HCT116 (cell line): ENCODE measurements at regions not wholly inside any gene's neighbourhood (a gene's known extent, or its start where the extent isn't known, plus 50 kb on each side); places are given as distances from the start of the nearest gene placed in this dataset.

Experiments used
- ATAC-seq: fragments of 200-7000 bp; cut with Tn5 transposase; 2 replicates; pipeline ENCODE4 v1.9.1; 2020; ENCODE audit warnings: mild to moderate bottlenecking, moderate library complexity
- BruUV-seq: library from RNA; stranded (reverse); fragments of 400-500 nt; replicated peaks from 2 replicates; lab custom pipeline; 2021; lab: Mats Ljungman, UMichigan
- CTCF ChIA-PET: fragments of 300-600 bp; sonication (Branson Sonifier 250); formaldehyde crosslinking; loops from one replicate; lab custom pipeline; 2021; ENCODE audit warnings: antibody characterized with exemption; lab: Charles Lee
- POLR2A ChIA-PET: fragments of 300-600, 350-600 bp; sonication (Branson Sonifier 250); formaldehyde crosslinking; loops from one replicate; lab custom pipeline; 2021; ENCODE audit warnings: antibody characterized with exemption; lab: Charles Lee
- RAD21 ChIA-PET, 2 experiments: fragments of 300-600 bp; sonication (Branson Sonifier 250); formaldehyde crosslinking; loops; one replicate each; lab custom pipeline; 2023; ENCODE audit warnings: low total read pairs in 2 of 2; ENCODE audit not compliant: uncharacterized antibody in 2 of 2, unreplicated experiment in 2 of 2, low non-redundant PET in 1 of 2; lab: Charles Lee
- DNase-seq: peaks from one replicate; pipeline ENCODE4 v3.0.0-alpha.2; 2010; ENCODE audit warnings: low read depth, low spot score
- H2AFZ ChIP-seq: fragments of 200-600 bp; shearing (Covaris generic), sonication (generic); 2 replicates; pipeline ENCODE4 v1.6.1; 2017; ENCODE audit warnings: low read depth, mixed run types, mixed read lengths, antibody characterized with exemption, low read length; ENCODE audit not compliant: poor library complexity, severe bottlenecking
- H3K27ac ChIP-seq: 2 replicates; pipeline ENCODE4 v1.5.1; 2012; ENCODE audit warnings: low read depth, low read length
- H3K27me3 ChIP-seq: fragments of 200-600 bp; sonication (generic); 2 replicates; pipeline ENCODE4 v1.6.1; 2016; ENCODE audit warnings: mixed run types, low read length, mixed read lengths; ENCODE audit not compliant: insufficient read depth
- H3K36me3 ChIP-seq, 2 experiments: fragments of 200-500 bp in 1 of 2; fragments of 200-600 bp in 1 of 2; sonication (Bioruptor generic) in 1 of 2; sonication (generic) in 1 of 2; 2 replicates each; pipeline versions ENCODE4 v1.5.1 to v1.6.1; 2014 to 2016; ENCODE audit warnings: low read length in 2 of 2, inconsistent platforms in 1 of 2, mixed read lengths in 1 of 2, mixed run types in 1 of 2; ENCODE audit not compliant: insufficient read depth in 2 of 2, control insufficient read depth in 1 of 2
- H3K4me1 ChIP-seq, 2 experiments: fragments of 200-600 bp in 1 of 2; sonication (generic) in 1 of 2; 2 replicates each; pipeline versions ENCODE4 v1.5.1 to v1.6.1; 2012 to 2017; ENCODE audit warnings: low read length in 2 of 2, inconsistent platforms in 1 of 2, mild to moderate bottlenecking in 1 of 2, mixed read lengths in 1 of 2, mixed run types in 1 of 2, moderate library complexity in 1 of 2; ENCODE audit not compliant: insufficient read depth in 2 of 2, control insufficient read depth in 1 of 2
- H3K4me2 ChIP-seq: fragments of 200-600 bp; sonication (generic); 2 replicates; pipeline ENCODE4 v1.6.1; 2017; ENCODE audit warnings: mixed run types, low read length, mixed read lengths
- H3K4me3 ChIP-seq, 2 experiments: fragments of 200-600 bp in 1 of 2; sonication (generic) in 1 of 2; replicated peaks in 1 of 2; 2 replicates each; pipeline ENCODE4 v1.5.1; 2011 to 2016; ENCODE audit warnings: low read length in 2 of 2, control low read depth in 1 of 2, low read depth in 1 of 2, mild to moderate bottlenecking in 1 of 2, mixed read lengths in 1 of 2, mixed run types in 1 of 2
- H3K79me2 ChIP-seq: fragments of 200-600 bp; sonication (generic); 2 replicates; pipeline ENCODE4 v1.6.1; 2017; ENCODE audit warnings: mild to moderate bottlenecking, mixed run types, low read length, moderate library complexity, mixed read lengths; ENCODE audit not compliant: insufficient read depth
- H3K9ac ChIP-seq: fragments of 200-600 bp; sonication (generic); 2 replicates; pipeline ENCODE4 v1.6.1; 2016; ENCODE audit warnings: low read length, mixed read lengths
- H3K9me2 ChIP-seq: fragments of 200-600 bp; sonication (generic), shearing (Covaris generic); 2 replicates; pipeline ENCODE4 v1.6.1; 2017; ENCODE audit warnings: mixed run types, mild to moderate bottlenecking, moderate library complexity; ENCODE audit not compliant: insufficient read depth
- H3K9me3 ChIP-seq, 2 experiments: fragments of 200-500 bp in 1 of 2; fragments of 200-600 bp in 1 of 2; sonication (Bioruptor generic) in 1 of 2; sonication (generic) in 1 of 2; 2 replicates each; pipeline ENCODE4 v1.6.1; 2014 to 2017; ENCODE audit warnings: low read length in 2 of 2, mixed read lengths in 2 of 2, inconsistent platforms in 1 of 2, low read depth in 1 of 2, mild to moderate bottlenecking in 1 of 2, mixed run types in 1 of 2, moderate library complexity in 1 of 2; ENCODE audit not compliant: control insufficient read depth in 1 of 2, insufficient read depth in 1 of 2
- H4K20me1 ChIP-seq: fragments of 200-600 bp; sonication (generic), shearing (Covaris generic); 2 replicates; pipeline ENCODE4 v1.6.1; 2017; ENCODE audit warnings: mixed run types, mild to moderate bottlenecking, moderate library complexity; ENCODE audit not compliant: insufficient read depth
- ATF3 ChIP-seq: IDR thresholded peaks from 2 replicates; pipeline ENCODE4 v1.6.1; 2012
- CBX3 ChIP-seq: IDR thresholded peaks from 2 replicates; pipeline ENCODE4 v1.6.1; 2012; ENCODE audit warnings: low read depth
- CTCF ChIP-seq, 3 experiments: fragments of 200-600 bp in 1 of 3; sonication (generic) in 1 of 3; IDR thresholded peaks in 2 of 3; conservative IDR thresholded peaks in 1 of 3; 2 replicates each; pipeline ENCODE4 v1.5.1; 2012 to 2017; ENCODE audit warnings: low read depth in 2 of 3, low read length in 2 of 3, antibody characterized with exemption in 1 of 3, borderline replicate concordance in 1 of 3, control low read depth in 1 of 3, mild to moderate bottlenecking in 1 of 3, mixed read lengths in 1 of 3, mixed run types in 1 of 3, moderate library complexity in 1 of 3; ENCODE audit not compliant: insufficient read depth in 1 of 3
- EGR1 ChIP-seq: IDR thresholded peaks from 2 replicates; pipeline ENCODE4 v1.6.1; 2012; ENCODE audit warnings: low read depth
- ELF1 ChIP-seq: IDR thresholded peaks from 2 replicates; pipeline ENCODE4 v1.6.1; 2012; ENCODE audit warnings: low read depth, borderline replicate concordance
- EZH2 ChIP-seq: fragments of 200-600 bp; sonication (generic); IDR thresholded peaks from 2 replicates; pipeline ENCODE4 v1.6.1; 2017; ENCODE audit warnings: antibody characterized with exemption, mixed run types
- FOSL1 ChIP-seq: IDR thresholded peaks from 2 replicates; pipeline ENCODE4 v1.6.1; 2012; ENCODE audit warnings: low read depth
- POLR2AphosphoS5 ChIP-seq: IDR thresholded peaks from 2 replicates; pipeline ENCODE4 v1.6.1; 2011; ENCODE audit warnings: mild to moderate bottlenecking, low read depth, low read length, moderate library complexity
- RAD21 ChIP-seq: IDR thresholded peaks from 2 replicates; pipeline ENCODE4 v1.6.1; 2012; ENCODE audit warnings: low read depth, mild to moderate bottlenecking
- REST ChIP-seq: IDR thresholded peaks from 2 replicates; pipeline ENCODE4 v1.6.1; 2012; ENCODE audit warnings: low read depth
- SP1 ChIP-seq: IDR thresholded peaks from 2 replicates; pipeline ENCODE4 v1.6.1; 2012; ENCODE audit warnings: low read depth
- SRF ChIP-seq: IDR thresholded peaks from 2 replicates; pipeline ENCODE4 v1.6.1; 2012; ENCODE audit warnings: low read depth
- TCF7L2 ChIP-seq: IDR thresholded peaks from 2 replicates; pipeline ENCODE4 v1.7.0; 2011; ENCODE audit warnings: borderline replicate concordance, inconsistent platforms; ENCODE audit not compliant: insufficient read depth, insufficient read length; ENCODE audit errors: extremely low read depth
- YY1 ChIP-seq: IDR thresholded peaks from 2 replicates; pipeline ENCODE4 v1.6.1; 2011; ENCODE audit warnings: low read length, low read depth, moderate library complexity, mild to moderate bottlenecking; ENCODE audit not compliant: insufficient replicate concordance; ENCODE audit errors: extremely low read depth
- ZFX ChIP-seq: fragments of 450-650 bp; IDR thresholded peaks from 2 replicates; pipeline ENCODE4 v1.6.1; 2017
- intact Hi-C: fragments of 100-400 bp; cut with micrococcal nuclease; formaldehyde crosslinking; loops from 2 replicates; pipeline ENCODE4 v1.10.0; 2022

- RAD21 ChIA-PET = no interaction called here
- POLR2A ChIA-PET = no interaction called here
- ATAC-seq (no peak), DNase-seq (no peak)
- Histone ChIP-seq H4K20me1 (no peaks in the 10 kb centered on the region), H3K27ac (no peak overlapping the region), H3K4me1 (no peaks in the 10 kb centered on the region), H3K4me2 (no peak overlapping the region), H3K36me3 (no peaks in the 10 kb centered on the region), H3K4me3 (no peak overlapping the region), H3K9me2 (no peaks in the 10 kb centered on the region), H2AFZ (no peak overlapping the region), H3K9ac (no peak overlapping the region), H3K79me2 (no peaks in the 10 kb centered on the region), H3K27me3 (no peaks in the 10 kb centered on the region), H3K9me3 (no peaks in the 10 kb centered on the region)
- TF ChIP-seq ATF3 (no peak), EZH2 (no peak), POLR2AphosphoS5 (no peak), YY1 (no peak), EGR1 (no peak), ZFX (no peak), ELF1 (no peak)
- CTCF ChIA-PET = no interaction called here
- intact Hi-C loops = no loop called here
- BruUV-seq = no TSS peak
Observed at GRCh38 chr4:176919631-176920030, 126.9 kb upstream of the VEGFC start.

- H3K9ac ChIP-seq = no peak overlapping the region
- H3K36me3 ChIP-seq = no peaks in the 10 kb centered on the region
- RAD21 ChIA-PET = no interaction called here
- CTCF ChIA-PET = no interaction called here
- no peak overlapping the region for H2AFZ ChIP-seq
- no peaks in the 10 kb centered on the region for H3K4me1 ChIP-seq
- H3K4me2 ChIP-seq = no peak overlapping the region
- H3K27ac ChIP-seq = no peak overlapping the region
- no peaks in the 10 kb centered on the region for H3K9me3 ChIP-seq
- H4K20me1 ChIP-seq = no peaks in the 10 kb centered on the region
- POLR2A ChIA-PET = no interaction called here
- TF ChIP-seq ZFX (no peak), TCF7L2 (no peak), FOSL1 (no peak), RAD21 (no peak), EGR1 (no peak), REST (no peak), POLR2AphosphoS5 (no peak), CTCF (IDR thresholded peaks at IDR 0.05 in 2 of 3, conservative IDR thresholded peaks at IDR 0.05 in 1 of 3; ENCODE audit: borderline replicate concordance in 1 of 3, insufficient read depth in 1 of 3, low read depth in 2 of 3, low read length in 2 of 3) (no peak), ELF1 (no peak), SRF (no peak), CBX3 (no peak), SP1 (no peak)
- TF ChIP-seq, all 23 proteins: peak for 0
- Histone ChIP-seq H3K4me3 (no peak overlapping the region), H3K9me2 (no peaks in the 10 kb centered on the region), H3K79me2 (no peaks in the 10 kb centered on the region), H3K27me3 (no peaks in the 10 kb centered on the region)
- BruUV-seq = no TSS peak
- DNase-seq (no peak), ATAC-seq (no peak)
- intact Hi-C loops = no loop called here
Observed at GRCh38 chr4:176920694-176921093, 128.0 kb upstream of the VEGFC start.
